Pancreas (tissue), 10 donors: ENCODE measurements at regions not wholly inside any gene's neighbourhood (a gene's known extent, or its start where the extent isn't known, plus 50 kb on each side); places are given as distances from the start of the nearest gene placed in this dataset.

Source experiments
- ATAC-seq, 4 donors: fragments of 200-7000 bp; cut with Tn5 transposase; one replicate each; pipeline versions ENCODE4 v1.8.0 to v1.9.1; 2020; ENCODE audit warnings: mild to moderate bottlenecking in 4 of 4, moderate library complexity in 4 of 4
- DNase-seq, 6 donors: peaks; one replicate each; pipeline ENCODE4 v3.0.0-alpha.2; 2020
- FAIRE-seq: peaks from 2 replicates; lab custom pipeline; 2012; peaks lifted over from hg19 to GRCh38; lab: Jason Lieb, UNC
- H3K27ac ChIP-seq, 4 donors: fragments of 200-600 bp; sonication (generic); 1 replicate in 3 of 4; 2 replicates in 1 of 4; pipeline versions ENCODE4 v1.5.0 to v1.8.0; 2020
- H3K27me3 ChIP-seq, 4 donors: fragments of 200-600 bp; one replicate each; pipeline ENCODE4 v1.8.0; 2021
- H3K36me3 ChIP-seq, 3 donors: fragments of 200-600 bp; sonication (generic) in 1 of 3; one replicate each; pipeline versions ENCODE4 v1.5.0 to v1.8.0; 2020 to 2021
- H3K4me1 ChIP-seq, 3 donors: fragments of 200-600 bp; one replicate each; pipeline ENCODE4 v1.8.0; 2021
- H3K4me3 ChIP-seq, 4 donors: fragments of 200-600 bp; sonication (generic) in 2 of 4; one replicate each; pipeline versions ENCODE4 v1.5.0 to v1.8.0; 2020 to 2021
- H3K9me3 ChIP-seq, 4 donors: fragments of 200-600 bp; one replicate each; pipeline ENCODE4 v1.8.0; 2021
- WGBS, 2 donors: extraction: QIAGEN DNeasy Blood & Tissue Kit; methylation state at CpG; one replicate each; pipeline ENCODE4 v1.1.7; 2013; 5-methylcytosine and 5-hydroxymethylcytosine counted together
- intact Hi-C, 3 donors: fragments of 100-400 bp; cut with DNase I; formaldehyde crosslinking; loops; one replicate each; pipeline versions ENCODE4 v1.11.1 to v1.14.2; 2022
- TF ChIP-seq, protein P1 (sequence below), 4 donors: fragments of 200-600 bp; sonication (generic) in 3 of 4; IDR thresholded peaks; one replicate each; pipeline versions ENCODE4 v1.5.0 to v1.8.0; 2021; ENCODE audit warnings: antibody characterized with exemption in 4 of 4
- donor health status: healthy with polysubstance abuse.
- donor health status: DM: no; HTN: no; CAD: no; lungs with moderate emphysema.
- donor health status: DM: no; HTN: no; CAD: no.
- donor health status: control.
- donor health status: control.
- donor health status: Bipolar disorder and iron deficiency.
- donor health status: DM: yes; HTN: yes; CAD: no.
- donor health status: DM: no; HTN: no; CAD: no.
- donor health status: DM: no; HTN: no; CAD: no.
- donor health status: DM: yes; HTN: yes; CAD: no.

DNA sequence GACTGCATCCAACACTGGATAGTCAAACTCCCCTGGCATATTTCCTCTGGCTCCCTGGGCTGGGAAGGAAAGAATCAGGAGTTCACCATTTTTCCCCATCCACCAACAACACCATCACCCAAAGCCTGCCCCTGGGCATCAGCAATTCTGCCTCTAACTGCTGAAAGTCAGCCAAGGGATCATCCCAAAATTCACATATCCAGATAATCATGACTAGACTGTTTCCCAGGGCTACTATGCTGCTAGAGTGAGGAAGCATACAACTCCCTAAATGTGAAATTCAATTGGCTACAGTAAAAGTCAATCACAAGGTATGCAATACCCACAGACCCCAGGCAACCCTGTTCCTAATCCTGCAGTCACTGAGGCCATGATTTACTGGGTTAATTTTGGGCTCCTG is 230.6 kb downstream of the C16orf95 start:
- no peaks in the 10 kb centered on the region for H3K9me3 ChIP-seq
- DNase-seq (no peak), ATAC-seq (no peak), FAIRE-seq (no peak)
- H3K27ac ChIP-seq = no peak overlapping the region
- no peaks in the 10 kb centered on the region for H3K4me1 ChIP-seq
- no peaks in the 10 kb centered on the region for H3K27me3 ChIP-seq
- H3K36me3 ChIP-seq = no peaks in the 10 kb centered on the region
- TF ChIP-seq, protein P1, sequence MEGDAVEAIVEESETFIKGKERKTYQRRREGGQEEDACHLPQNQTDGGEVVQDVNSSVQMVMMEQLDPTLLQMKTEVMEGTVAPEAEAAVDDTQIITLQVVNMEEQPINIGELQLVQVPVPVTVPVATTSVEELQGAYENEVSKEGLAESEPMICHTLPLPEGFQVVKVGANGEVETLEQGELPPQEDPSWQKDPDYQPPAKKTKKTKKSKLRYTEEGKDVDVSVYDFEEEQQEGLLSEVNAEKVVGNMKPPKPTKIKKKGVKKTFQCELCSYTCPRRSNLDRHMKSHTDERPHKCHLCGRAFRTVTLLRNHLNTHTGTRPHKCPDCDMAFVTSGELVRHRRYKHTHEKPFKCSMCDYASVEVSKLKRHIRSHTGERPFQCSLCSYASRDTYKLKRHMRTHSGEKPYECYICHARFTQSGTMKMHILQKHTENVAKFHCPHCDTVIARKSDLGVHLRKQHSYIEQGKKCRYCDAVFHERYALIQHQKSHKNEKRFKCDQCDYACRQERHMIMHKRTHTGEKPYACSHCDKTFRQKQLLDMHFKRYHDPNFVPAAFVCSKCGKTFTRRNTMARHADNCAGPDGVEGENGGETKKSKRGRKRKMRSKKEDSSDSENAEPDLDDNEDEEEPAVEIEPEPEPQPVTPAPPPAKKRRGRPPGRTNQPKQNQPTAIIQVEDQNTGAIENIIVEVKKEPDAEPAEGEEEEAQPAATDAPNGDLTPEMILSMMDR (IDR thresholded peaks at IDR 0.05) = no peak
- no peak overlapping the region for H3K4me3 ChIP-seq
- intact Hi-C loops = no loop called here

DNA sequence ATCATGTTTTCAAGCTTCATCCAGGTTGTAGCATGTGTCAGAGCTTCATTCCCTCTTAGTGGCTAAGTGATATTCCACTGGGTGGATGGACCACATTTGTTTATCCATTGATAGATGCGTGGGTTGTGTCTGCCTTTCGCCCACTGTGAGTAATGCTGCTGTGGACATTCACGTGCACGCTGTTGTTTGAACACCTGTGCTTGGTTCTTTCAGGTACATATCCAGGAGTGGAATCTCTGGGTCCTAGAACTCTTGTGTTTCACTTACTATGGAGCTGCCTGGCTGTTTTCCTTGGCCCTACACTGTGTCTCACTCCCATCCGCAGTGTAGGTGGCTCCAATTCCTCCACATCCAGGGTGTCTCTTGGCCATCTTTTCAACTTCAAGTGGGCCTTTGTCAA is 224.2 kb downstream of the C16orf95 start:
- H3K27me3 ChIP-seq = no peaks in the 10 kb centered on the region
- H3K9me3 ChIP-seq = no peaks in the 10 kb centered on the region
- FAIRE-seq = no peak
- TF ChIP-seq, protein P1 (IDR thresholded peaks at IDR 0.05) = no peak
- WGBS, 2 donors = 24 to 41% methylated on average over 5 of the region's 5 CpGs
- ATAC-seq = peak; percentile 40 to 68 (median 52)
- no peak overlapping the region for H3K27ac ChIP-seq
- peaks cover 15 to 23% (median 18%) of the 10 kb centered on the region in 3 donors for H3K4me1 ChIP-seq
- no peak overlapping the region for H3K4me3 ChIP-seq
- intact Hi-C loops = no loop called here
- H3K36me3 ChIP-seq = no peaks in the 10 kb centered on the region
- DNase-seq = peak in 2 of 6 donors; percentile 26 to 40

DNA sequence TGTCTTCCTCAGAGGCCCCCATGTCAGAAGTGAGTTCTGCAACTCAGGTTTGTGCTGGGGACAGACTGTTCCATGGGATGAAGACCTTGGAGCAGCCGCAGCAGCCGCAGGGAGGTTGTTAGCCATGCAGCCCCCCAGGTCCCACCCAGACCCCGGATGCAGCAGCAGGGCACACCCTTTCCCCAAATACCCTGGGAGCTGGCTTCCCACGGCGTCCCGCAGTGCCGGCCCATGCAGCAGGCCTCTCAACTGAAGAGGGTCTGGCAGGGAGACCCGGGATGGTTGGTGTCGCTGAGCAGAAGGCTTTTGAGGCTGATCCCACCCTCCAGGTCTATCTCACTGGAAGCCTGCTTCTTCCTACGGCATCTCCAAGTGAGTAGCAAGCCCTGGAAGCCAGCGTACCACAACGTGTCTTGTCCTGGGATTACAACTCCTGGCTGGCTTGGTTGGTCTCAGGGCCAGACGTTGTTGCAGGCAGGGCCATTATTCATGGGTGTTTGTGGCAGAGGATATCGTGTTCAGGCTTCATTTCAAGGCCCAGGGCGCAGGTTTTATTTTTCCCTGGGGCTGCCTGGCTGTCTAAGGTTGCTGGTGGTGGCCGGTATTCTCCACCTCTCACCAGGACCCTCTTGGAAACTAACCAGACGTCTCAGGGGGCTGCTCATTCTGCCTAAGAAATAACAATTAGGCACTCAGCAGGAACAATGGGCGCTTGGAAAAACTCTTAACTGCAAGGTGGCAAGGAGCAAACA is 223.2 kb downstream of the C16orf95 start:
- FAIRE-seq (no peak), ATAC-seq (no peak), DNase-seq (peak in 2 of 6 donors; percentile 27 to 72)
- Histone ChIP-seq H3K27me3 (no peaks in the 10 kb centered on the region), H3K36me3 (no peaks in the 10 kb centered on the region), H3K9me3 (no peaks in the 10 kb centered on the region), H3K4me3 (no peak overlapping the region), H3K4me1 (peaks cover 20 to 28% (median 23%) of the 10 kb centered on the region in 3 donors), H3K27ac (no peak overlapping the region)
- WGBS, 2 donors = 68 to 70% methylated on average over 18 of the region's 18 CpGs
- intact Hi-C loops = no loop called here
- TF ChIP-seq, protein P1 (IDR thresholded peaks at IDR 0.05) = no peak

DNA sequence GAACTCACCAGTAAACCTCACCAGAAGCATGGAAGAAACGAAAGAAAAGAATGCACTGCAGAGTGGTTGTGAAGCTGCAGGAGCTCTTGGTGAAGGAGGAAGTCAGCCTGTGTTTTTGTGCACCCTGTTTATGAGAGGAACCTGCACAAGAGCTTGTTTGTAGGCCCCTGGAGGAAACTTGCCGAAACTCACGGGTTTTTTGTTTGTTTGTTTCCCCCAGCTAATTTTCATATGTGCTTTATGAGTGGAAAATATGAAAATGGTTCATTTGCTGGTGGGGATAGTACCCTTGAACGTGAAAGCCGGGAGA is 222.7 kb downstream of the C16orf95 start:
- FAIRE-seq (no peak), ATAC-seq (no peak), DNase-seq (no peak)
- no peaks in the 10 kb centered on the region for H3K9me3 ChIP-seq
- H3K4me3 ChIP-seq = no peak overlapping the region
- H3K27ac ChIP-seq = no peak overlapping the region
- intact Hi-C loops = no loop called here
- TF ChIP-seq, protein P1 (IDR thresholded peaks at IDR 0.05) = no peak
- H3K27me3 ChIP-seq = no peaks in the 10 kb centered on the region
- no peaks in the 10 kb centered on the region for H3K36me3 ChIP-seq
- 78 to 79% methylated on average over 5 of the region's 5 CpGs for WGBS, 2 donors
- peaks cover 20 to 29% (median 24%) of the 10 kb centered on the region in 3 donors for H3K4me1 ChIP-seq

DNA sequence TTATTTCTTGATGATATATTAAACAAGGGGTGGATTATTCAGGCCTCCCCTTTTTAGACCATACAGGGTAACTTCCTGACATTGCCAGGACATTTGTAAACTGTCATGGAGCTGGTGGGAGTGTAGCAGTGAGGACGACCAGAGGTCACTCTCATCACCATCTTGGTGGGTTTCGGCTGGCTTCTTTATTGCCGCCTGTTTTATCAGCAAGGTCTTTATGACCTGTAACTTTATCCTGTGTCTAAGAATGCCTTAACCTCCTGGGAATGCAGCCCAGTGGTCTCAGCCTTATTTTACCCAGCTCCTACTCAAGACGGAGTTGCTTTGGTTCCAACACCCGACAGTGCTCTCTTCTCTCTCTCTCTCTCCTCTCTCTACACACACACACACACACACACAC is 221.9 kb downstream of the C16orf95 start:
- TF ChIP-seq, protein P1 (IDR thresholded peaks at IDR 0.05) = no peak
- 80 to 86% methylated on average over 5 of the region's 5 CpGs for WGBS, 2 donors
- peaks cover 26 to 33% (median 28%) of the 10 kb centered on the region in 3 donors for H3K4me1 ChIP-seq
- no peak for ATAC-seq
- no peaks in the 10 kb centered on the region for H3K27me3 ChIP-seq
- H3K36me3 ChIP-seq = no peaks in the 10 kb centered on the region
- intact Hi-C loops = no loop called here
- no peak overlapping the region for H3K27ac ChIP-seq
- DNase-seq = no peak
- no peak overlapping the region for H3K4me3 ChIP-seq
- no peaks in the 10 kb centered on the region for H3K9me3 ChIP-seq
- FAIRE-seq = no peak
